ELR (cell line): ENCODE measurements at regions not wholly inside any gene's neighbourhood (a gene's known extent, or its start where the extent isn't known, plus 50 kb on each side); places are given as distances from the start of the nearest gene placed in this dataset.

Experiments
- DNase-seq: peaks from one replicate; pipeline ENCODE4 v3.0.0-alpha.2; 2015; ENCODE audit warnings: low read depth

DNA sequence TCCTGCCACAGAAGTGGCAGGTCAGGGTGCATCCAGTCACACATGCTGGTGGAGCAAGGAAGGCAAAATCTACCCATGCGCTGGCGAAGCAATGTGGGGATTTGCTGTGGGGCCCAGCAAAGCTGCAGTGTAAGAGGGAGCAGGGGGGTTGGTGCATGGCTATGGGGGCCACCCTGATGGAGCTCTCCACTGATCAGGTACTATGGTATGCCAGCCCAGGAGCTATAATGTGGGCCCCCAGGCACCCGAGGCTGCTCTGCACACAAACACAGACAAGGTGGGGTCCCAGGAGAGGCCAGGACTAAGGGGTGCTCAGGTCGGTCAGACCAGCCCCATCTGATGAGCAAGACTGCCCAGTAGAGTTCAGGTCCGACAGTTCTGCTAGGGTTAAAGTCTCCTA, 213.5 kb downstream of the ZC3H11B start:
- DNase-seq: no peak

DNA sequence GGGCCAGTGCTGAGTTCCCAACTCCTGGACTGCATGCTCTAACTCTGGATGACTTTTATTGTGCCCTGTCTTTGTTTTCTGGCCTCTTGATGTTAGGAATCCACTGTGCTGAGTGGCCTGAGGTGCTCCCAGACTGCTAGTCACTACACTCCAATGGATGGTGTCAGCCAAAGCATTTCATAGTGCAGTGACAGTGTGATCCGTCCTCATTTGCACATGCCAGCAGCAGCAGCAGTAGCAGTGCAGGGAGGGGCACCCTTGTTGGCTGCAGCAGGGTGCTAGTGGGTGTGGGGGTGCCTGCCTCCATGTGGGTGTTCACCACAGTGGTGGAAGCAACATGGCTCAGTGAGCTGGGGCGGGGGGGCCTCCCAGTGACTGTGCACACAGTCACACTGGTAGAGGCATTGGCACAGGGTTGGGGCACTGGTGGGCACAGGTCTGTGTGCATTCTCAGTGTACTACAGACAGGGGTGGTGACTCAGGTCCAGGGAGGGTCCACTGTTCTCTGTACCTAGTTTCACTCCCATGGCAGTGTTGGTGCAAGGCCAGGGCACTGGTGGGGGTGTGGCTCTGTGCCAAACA, 214.0 kb downstream of the ZC3H11B start:
- DNase-seq: no peak

GRCh38 chr1:219397511-219397910, 215.4 kb downstream of the ZC3H11B start:
- no peak for DNase-seq

DNA sequence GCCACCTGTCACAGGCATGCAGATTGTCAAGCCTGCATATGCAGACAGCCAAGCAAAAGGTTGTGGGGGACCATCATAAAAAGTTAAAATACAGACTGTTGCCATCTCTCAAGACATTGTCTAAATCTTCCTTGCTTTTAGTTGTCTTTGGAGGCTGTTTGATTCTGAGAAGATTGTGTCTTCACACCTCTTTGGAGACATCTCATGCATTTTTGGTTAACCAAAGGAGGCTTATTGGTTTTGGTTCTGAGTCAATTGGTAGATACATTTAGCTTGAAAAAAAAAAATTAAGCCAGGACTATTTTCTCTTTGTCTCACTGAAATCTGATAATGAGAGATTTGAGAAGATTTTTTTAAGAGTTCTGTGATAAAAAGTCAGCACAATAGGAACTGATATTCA, 217.6 kb downstream of the LYPLAL1 start:
- no peak for DNase-seq

DNA sequence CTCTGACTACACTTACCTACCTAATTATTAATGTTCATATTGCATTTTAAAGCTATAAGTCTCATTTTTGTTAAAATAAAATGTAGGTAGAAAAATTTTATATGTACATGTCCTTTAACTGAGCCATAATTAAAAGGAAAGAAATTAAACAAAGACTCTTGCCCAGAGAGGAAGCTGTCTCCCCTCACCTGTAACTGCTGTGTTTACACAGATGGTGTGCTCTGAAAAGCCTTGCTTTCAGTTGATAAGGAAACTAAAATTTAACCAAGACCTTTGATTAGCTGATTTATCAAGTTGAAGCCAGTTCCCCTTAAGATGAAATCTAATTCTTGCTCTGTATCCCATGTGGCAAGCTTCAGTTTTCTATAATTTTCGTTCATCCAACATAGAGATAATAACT, 213.5 kb downstream of the LYPLAL1 start:
- no peak for DNase-seq

- peak; percentile 71 for DNase-seq
These were observed 212.2 kb downstream of the LYPLAL1 start for GRCh38 chr1:219385787-219386427.

- no peak for DNase-seq
These were observed 209.6 kb downstream of the LYPLAL1 start for GRCh38 chr1:219383281-219383680.

- no peak for DNase-seq
These were observed 207.7 kb downstream of the LYPLAL1 start for GRCh38 chr1:219381396-219381795.

DNA sequence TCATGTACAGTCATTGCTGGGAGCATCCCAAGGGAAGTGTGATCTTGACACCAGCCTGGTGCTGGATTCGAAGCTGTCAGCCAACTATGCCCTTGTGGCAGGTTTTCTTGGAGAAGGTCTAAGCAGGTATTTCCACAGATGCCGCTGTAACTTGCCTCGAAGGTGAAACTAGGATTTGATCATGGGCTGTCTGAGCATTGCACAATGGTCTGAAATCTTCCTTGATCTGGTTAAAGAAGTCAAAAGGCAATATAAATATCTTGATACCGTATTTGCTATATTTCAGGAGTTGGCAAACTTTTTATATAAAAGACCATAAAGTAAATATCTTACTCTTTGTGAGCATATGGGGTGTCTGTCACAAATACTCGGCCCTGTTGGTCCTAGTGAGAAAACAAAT, 206.8 kb downstream of the LYPLAL1 start:
- no peak for DNase-seq

- no peak for DNase-seq
These were observed 206.0 kb downstream of the LYPLAL1 start for GRCh38 chr1:219379691-219380090.

DNA sequence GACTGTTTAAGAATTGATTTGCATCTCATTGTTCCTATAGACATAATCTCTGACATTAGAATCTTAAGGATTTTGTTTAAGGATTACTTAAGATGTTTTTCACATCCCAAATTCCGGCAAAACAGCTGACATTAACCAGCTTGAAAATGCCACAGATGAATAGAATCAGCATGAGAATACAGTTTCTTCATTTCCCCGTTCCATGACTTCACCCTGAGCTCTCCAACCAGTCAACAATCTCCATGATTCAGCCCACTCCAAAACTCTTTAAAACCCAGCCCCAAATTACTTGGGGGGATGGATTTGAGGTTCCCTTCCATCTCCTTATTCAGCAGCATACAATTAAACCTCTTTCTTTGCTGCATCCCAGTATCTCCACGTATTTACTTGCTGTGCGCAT, 201.0 kb downstream of the LYPLAL1 start:
- DNase-seq: no peak

- no peak for DNase-seq
These were observed 200.4 kb downstream of the LYPLAL1 start for GRCh38 chr1:219374046-219374566.

- DNase-seq: no peak
These were observed 199.9 kb downstream of the LYPLAL1 start for GRCh38 chr1:219373616-219373935.

- no peak for DNase-seq
These were observed 199.4 kb downstream of the LYPLAL1 start for GRCh38 chr1:219372916-219373615.

DNA sequence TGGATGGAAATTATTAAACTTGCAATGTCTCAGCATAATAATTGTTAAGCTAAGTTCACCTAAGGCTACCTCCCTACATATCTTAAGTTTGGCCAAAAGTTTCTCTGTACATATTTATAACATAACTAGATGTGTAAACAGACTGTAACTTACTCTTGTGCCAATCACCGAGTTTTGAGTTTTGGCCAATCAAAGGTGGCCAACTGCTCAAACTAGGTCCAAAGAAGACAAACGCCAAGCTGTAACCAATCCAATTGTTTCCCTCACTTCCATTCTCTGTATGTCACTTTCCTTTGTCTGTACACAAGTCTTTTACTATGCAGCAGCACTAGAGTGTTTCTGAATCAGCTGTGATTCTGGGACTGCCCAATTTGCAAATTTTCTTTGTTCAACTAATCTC, 197.8 kb downstream of the LYPLAL1 start:
- DNase-seq: no peak

GRCh38 chr1:219367496-219367895, 193.8 kb downstream of the LYPLAL1 start:
- no peak for DNase-seq

- no peak for DNase-seq
These were observed 191.8 kb downstream of the LYPLAL1 start for GRCh38 chr1:219365451-219365850.

- no peak for DNase-seq
These were observed 189.0 kb downstream of the LYPLAL1 start for GRCh38 chr1:219362702-219363101.

GRCh38 chr1:219359126-219359525, 185.4 kb downstream of the LYPLAL1 start:
- no peak for DNase-seq

GRCh38 chr1:219358080-219358479, 184.4 kb downstream of the LYPLAL1 start:
- no peak for DNase-seq

DNA sequence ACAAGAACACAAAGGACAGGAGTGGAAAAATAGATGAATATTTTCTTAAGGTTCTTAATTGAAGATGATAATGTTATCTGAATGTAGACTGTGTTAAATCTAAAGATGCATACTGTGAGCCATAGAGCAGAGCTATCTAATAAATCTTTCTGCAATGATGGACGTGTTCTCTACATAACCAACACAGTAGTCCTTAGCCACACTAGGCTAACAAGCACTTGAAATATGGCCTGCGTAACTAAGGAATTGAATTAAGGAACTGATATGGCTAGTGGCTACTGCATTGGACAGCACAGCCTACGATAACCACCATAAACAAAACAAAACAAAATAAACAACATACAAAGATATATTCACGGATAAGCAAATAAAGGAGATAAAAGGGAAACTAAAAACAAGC, 181.3 kb downstream of the LYPLAL1 start:
- no peak for DNase-seq

- DNase-seq: no peak
These were observed 179.4 kb downstream of the LYPLAL1 start for GRCh38 chr1:219352961-219353651.
